HG03342 (cell line): ENCODE measurements at regions not wholly inside any gene's neighbourhood (a gene's known extent, or its start where the extent isn't known, plus 50 kb on each side); places are given as distances from the start of the nearest gene placed in this dataset.
A peak's percentile ranks its signal among the peaks of the same experiment; 100 is the strongest.
"Not testable (repeated sequence)": the region's sequence is repeated elsewhere in the genome, so short reads cannot be mapped to it uniquely, and the experiment has no call there.

Experiments
- ATAC-seq: cut with Tn5 transposase; IDR thresholded peaks from one replicate; pipeline ENCODE4 v1.9.1; 2021; ENCODE audit warnings: mild to moderate bottlenecking, moderate library complexity; ENCODE audit not compliant: unreplicated experiment

DNA sequence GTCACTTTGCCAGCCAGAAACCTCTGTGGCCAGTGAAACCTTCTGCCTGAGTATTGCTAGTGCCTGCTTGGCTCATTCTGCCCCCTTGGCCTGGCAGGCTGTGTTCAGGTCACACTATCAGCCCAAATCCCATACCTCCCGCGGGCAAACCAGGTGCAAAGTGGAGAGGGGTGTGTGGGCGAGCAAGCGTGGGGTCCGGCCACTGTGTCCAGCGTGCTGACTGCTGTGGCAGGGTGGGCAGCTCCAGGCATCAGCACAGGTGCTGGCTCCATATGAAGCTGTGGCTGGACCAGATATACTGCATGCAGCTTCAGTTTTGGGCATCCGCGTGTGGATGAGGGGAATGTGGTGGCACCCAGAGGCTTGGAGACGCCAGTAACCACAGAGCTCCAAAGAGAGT, 576.5 kb upstream of the EDIL3 start:
- no peak for ATAC-seq

- ATAC-seq, result no peak
Observed at GRCh38 chr5:84961903-84962302, 577.2 kb upstream of the EDIL3 start.

GRCh38 chr5:84983093-84983492, 598.4 kb upstream of the EDIL3 start:
- no peak for ATAC-seq

GRCh38 chr5:84985148-84985547, 600.5 kb upstream of the EDIL3 start:
- no peak for ATAC-seq

DNA sequence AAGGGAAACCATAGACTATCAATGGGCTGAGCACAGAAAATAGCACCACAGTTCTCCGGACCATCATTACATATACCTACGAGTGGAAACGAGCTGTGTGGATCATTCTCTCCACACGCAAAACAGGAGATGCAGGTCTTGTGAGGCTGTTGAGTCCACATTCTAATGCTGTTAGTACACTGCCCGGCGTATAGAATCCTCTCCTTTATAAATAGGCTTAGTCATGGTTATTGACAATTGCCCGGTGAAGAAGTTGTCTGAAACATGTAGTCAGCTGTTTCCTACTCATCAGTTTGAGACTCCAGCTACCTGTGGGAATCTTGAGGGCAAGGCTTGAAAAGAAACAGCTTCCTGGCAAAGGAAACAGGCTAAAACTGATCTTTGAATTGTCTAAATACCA, 602.0 kb upstream of the EDIL3 start:
- ATAC-seq, result no peak

GRCh38 chr5:85000671-85001070, 616.0 kb upstream of the EDIL3 start:
- ATAC-seq, result no peak

DNA sequence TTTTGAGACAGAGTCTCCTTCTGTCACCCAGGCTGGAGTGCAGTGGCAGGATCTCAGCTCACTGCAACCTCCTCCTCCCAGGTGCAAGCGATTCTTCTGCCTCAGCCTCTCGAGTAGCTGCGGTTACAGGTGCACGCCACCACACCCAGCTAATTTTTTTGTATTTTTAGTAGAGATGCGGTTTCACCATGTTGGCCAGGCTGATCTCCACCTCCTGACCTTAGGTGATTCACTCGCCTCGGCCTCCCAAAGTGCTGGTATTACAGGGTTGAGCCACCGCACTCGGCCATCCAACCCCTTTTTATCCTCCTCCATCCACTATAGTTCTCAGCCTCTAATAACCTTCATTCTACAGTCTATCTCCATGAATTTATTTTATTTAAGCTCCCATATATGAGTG, 617.3 kb upstream of the EDIL3 start:
- not testable (repeated sequence) for ATAC-seq

DNA sequence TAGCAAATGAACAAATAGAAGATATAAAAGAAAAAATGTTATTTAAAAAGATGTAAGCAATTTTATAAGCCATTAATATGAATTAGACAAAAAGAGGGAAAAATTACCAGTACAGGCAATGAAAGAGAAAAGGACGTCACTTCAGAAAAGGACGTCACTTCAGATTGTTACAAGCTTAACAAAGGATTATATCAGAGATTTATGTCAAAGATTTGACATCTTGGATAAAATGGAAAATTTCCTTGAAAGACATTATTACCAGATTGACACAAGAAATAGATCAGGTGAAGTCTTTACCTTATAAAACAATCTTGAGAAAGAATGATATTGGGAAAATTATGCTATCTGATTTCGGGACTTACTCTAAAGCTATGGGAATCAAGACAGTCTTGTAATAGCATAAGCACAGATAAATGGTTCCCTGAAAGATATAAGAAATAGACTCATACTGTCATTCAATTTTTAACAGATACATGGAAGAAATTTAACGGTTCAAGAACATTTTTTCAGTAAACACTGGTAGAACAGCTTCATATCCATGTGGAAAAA, 625.4 kb upstream of the EDIL3 start:
- no peak for ATAC-seq

DNA sequence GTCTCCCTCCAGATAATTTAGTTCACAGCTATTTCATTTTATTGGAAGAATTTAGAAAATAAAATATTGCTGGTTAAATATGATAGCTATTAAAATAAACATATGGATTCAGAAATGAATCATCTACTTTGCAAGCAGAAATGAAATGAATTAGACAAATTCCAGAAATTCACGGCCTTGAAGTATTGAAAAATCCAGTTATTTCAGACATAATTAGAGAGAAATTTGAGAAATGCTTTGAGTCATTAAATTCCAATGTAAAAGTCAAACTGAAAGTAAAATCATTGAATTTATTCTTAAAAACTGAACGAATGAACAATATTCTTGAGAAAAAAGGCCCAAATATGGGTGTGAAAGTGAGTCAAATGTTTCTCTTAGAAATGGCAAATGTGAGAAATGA, 632.6 kb upstream of the EDIL3 start:
- no peak for ATAC-seq

- no peak for ATAC-seq
Observed at GRCh38 chr5:85030316-85031084, 645.8 kb upstream of the EDIL3 start.

DNA sequence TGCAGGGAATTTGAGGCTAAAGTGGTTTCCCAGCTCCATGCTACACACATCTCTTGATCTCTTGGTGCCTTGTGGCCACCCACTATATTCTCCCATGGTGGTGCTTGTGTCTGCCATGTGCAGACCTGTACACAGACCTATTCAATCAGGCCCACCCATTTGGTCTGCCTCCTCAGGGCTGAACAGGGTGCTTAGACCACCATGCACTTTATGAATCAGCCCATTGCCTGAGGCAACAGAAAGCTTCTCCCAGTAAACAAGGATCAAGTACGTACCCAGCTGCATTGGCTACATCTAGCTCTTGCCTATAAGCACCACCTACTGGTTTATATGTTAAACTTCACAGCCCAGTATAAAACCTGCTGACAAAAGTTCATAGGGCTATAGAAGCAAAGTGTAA, 664.3 kb upstream of the EDIL3 start:
- ATAC-seq, result peak; percentile 64

GRCh38 chr5:85052826-85053225, 668.1 kb upstream of the EDIL3 start:
- no peak for ATAC-seq

GRCh38 chr5:85069659-85070640, 685.3 kb upstream of the EDIL3 start:
- no peak for ATAC-seq

DNA sequence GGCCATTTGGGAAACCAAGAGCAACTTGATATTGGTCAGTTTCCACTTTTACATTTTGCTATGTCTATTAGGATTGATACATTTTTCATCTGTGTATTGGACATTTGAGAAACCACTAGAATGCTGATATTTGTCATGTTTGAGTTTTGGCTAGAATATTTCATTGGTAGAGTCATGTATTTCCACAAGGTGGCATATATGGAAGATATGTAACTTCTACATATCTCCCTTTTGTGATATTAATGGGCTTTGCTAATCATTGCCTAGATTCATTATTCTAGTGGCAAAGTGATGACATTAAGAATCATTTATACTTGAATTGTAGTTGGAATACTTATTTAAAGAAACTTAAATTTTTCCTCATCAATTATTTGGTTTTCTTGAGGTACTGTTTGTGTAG, 692.9 kb upstream of the EDIL3 start:
- ATAC-seq, result no peak

DNA sequence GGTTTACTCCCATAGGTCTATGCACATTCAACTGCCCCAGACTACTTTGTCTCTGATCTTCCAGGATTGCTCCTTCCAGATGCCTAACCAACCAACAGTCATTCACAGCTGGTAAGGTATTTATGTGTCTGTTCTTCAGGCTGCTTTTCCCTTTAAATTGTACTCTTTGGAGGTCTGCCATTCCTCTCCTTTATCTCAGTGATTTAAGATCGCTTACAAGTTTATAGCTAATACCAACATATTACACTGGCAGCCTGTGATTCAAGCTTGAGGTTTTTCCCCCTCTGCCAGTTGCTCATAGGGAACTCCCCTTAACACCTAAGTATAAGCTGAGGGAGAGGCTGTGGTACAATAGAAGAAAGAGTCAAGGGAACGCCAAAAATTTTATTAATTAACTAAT, 711.7 kb upstream of the EDIL3 start:
- ATAC-seq, result no peak

GRCh38 chr5:85108471-85108870, 723.8 kb upstream of the EDIL3 start:
- no peak for ATAC-seq

- no peak for ATAC-seq
Observed at GRCh38 chr5:85109616-85110015, 724.9 kb upstream of the EDIL3 start.

DNA sequence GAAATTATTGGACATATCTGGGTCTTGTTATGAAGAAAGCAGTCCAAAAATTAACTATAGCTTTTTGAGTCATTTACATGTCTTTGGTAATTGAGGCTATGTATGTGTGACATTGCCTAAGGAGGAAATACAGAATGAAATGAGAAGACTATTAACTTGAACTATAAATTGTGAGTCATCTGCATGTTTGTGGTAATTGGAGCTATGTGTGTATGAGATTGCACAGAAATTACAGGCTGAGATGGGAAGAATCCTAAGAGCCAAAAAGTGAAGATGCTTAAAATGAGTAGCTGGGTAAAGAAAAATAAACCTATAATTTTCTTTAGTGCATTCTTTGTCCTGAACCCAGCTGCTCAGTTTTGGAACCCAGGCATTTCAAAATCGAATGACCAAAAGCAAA, 747.6 kb upstream of the EDIL3 start:
- no peak for ATAC-seq

DNA sequence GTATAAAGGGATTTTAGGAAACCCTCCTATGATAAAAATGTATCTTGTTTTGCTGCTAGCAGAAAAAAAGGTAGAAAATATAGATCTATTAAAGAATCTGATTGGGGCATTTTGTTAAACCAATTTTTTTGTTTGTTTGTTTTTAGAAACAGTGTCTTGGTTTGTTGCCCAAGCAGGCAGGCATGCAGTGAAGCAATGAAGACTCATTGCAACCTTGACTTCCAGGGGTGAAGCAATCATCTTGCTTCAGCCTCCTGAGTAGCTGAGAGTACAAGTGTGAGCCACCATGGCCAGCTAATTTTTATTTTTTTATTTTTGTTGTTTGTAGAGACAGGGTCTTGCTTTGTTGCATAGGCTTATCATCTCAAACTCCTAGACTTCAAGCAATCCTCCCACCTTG, 755.8 kb upstream of the EDIL3 start:
- ATAC-seq, result no peak

DNA sequence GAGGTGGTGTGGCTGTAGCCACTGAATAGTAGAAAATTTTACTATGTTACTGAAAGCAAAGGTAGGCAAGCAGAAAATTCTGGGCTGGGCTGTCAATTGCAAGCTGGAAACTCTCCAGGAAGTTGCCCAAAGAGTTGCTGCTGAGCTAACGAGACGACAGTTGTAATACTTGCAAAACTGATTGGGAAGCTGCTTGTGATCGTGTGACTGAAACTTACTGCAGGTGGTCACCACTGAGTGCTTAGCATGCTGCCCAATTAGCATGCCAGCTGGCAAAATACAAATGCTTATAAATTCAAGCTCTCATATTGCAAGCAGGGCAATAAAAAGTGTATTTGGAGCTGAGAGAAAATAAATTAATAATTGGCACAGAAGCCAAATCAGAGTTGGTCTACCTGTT, 758.5 kb upstream of the EDIL3 start:
- ATAC-seq, result no peak

- ATAC-seq, result no peak
Observed at GRCh38 chr5:85148701-85149100, 764.0 kb upstream of the EDIL3 start.

DNA sequence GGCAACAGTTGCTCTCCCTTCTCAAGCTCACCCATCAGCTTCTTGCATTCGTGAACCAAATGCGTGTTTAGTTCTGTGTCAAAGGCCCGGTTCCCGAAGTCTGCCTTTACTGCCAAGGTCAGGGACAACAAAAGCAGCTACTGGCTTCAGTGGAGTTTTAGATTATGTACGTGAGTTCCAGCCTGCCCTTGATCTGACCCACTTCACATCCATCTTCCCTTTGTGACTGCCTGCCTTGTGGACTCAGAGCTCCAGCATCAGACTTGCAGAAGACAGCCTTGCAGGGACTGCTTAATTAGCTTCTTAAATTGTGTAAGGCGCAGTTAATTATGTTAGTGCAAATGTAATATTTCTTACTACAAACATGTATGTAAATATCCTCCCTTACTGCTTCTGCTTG, 774.7 kb upstream of the EDIL3 start:
- ATAC-seq, result no peak
